Fibroblast of mammary gland (primary cell): ENCODE measurements at regions not wholly inside any gene's neighbourhood (a gene's known extent, or its start where the extent isn't known, plus 50 kb on each side); places are given as distances from the start of the nearest gene placed in this dataset.
A peak's percentile ranks its signal among the peaks of the same experiment; 100 is the strongest.

Experiments used
- DNase-seq: peaks from one replicate; pipeline ENCODE4 v3.0.0-alpha.2; 2010; ENCODE audit warnings: low read depth
- H3K4me3 ChIP-seq: 2 replicates; pipeline ENCODE4 v1.5.1; 2011; ENCODE audit warnings: low read depth, mild to moderate bottlenecking, low read length, moderate library complexity; ENCODE audit not compliant: control insufficient read depth
- TF ChIP-seq, protein P1 (sequence below): conservative IDR thresholded peaks from 2 replicates; pipeline ENCODE4 v1.5.1; 2011; ENCODE audit warnings: low read depth, low read length, inconsistent platforms; ENCODE audit not compliant: control insufficient read depth, insufficient read depth

DNA sequence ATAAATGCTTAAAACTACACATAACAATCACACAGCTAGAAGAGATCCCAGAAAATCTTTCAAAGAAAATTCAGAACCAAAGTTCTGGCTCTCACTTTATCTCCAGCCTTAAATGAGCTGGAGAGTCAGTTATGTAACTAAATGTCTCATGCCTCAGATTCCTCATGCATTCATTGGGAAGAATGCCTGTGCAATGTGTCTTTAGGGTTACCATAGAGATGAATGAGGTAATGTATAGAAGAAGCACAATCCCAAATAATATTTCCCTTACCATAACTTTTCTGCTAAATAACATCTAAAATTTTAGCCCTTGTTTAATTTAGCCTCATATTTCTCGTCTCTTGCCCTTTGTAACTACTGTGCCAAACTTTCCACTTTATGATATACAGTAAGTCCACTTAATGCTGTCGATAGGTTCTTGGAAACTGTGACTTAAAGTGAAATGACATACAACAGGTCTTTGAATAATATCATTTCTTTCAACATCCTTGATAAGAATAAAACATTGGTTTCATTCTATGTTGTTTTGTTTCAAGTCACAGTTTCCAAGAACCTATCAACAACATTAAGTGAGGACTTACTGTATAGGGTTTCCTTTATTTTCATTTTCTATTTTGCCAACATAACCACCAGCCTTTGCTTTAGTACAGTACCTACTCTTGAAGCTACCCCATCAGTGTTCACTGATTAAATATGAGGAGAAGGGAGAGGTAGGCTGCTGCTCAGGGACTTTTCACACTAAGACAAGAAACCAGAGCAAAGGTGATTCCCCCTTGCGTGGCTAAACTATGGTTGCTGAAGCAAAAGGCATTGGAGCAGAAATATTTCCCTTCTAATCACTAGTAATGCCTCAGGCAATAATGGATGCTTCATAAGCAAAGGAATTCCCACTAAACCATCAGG is 295.7 kb upstream of the PTGER4 start:
- peak; percentile 64 for DNase-seq
- TF ChIP-seq, protein P1, sequence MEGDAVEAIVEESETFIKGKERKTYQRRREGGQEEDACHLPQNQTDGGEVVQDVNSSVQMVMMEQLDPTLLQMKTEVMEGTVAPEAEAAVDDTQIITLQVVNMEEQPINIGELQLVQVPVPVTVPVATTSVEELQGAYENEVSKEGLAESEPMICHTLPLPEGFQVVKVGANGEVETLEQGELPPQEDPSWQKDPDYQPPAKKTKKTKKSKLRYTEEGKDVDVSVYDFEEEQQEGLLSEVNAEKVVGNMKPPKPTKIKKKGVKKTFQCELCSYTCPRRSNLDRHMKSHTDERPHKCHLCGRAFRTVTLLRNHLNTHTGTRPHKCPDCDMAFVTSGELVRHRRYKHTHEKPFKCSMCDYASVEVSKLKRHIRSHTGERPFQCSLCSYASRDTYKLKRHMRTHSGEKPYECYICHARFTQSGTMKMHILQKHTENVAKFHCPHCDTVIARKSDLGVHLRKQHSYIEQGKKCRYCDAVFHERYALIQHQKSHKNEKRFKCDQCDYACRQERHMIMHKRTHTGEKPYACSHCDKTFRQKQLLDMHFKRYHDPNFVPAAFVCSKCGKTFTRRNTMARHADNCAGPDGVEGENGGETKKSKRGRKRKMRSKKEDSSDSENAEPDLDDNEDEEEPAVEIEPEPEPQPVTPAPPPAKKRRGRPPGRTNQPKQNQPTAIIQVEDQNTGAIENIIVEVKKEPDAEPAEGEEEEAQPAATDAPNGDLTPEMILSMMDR: no peak
- H3K4me3 ChIP-seq: no peak overlapping the region

DNA sequence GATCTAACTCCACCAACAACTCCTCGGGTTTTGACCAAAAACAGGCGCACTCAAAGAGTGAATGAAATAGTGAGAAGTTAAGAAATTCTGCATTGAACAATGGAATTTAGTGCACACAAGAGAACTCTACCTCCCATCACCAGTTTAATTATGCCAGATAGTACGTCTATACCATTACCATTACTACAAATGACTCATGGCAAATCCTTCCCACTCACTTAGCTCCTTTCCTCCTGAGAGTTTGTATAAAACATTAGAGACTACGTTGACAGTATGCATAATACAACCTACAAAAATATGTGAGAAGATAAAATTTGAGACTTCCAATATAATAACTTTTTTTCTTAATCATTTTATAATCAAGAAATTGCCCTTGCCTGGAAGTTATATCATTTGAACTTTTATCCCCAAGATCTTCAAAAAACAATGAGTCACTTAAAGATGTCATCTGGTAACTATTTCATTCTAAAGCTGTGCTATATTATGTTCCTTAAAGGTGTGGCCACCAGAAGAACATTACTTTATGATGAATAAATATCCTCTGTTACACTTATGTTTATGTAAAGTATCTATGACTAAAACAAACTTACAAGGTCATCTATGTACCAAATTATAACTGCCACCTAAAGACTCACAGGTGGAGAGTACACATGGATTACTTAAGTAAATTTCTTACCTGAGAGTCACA is 297.9 kb upstream of the PTGER4 start:
- H3K4me3 ChIP-seq: no peak overlapping the region
- peak; percentile 64 for DNase-seq
- TF ChIP-seq, protein P1: no peak

DNA sequence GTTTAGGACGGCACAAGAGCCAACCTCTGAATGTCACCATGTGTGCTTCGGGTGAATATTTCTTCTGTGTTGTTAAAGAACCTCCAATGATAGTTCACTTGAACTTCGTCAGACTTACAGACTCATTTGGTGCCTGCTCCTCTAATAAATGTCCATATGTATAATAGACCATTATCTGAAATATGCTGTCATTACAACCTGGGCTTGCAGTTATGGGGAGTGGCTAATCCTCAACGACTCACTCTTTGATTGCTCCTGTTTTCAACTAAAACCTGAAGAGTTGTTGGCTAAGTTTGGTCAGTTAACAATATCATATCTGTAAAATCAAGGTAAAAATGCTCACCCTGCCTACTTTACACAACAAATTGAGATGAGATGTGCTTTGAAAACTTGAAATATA is 298.7 kb upstream of the PTGER4 start:
- TF ChIP-seq, protein P1: no peak
- no peak overlapping the region for H3K4me3 ChIP-seq
- no peak for DNase-seq

DNA sequence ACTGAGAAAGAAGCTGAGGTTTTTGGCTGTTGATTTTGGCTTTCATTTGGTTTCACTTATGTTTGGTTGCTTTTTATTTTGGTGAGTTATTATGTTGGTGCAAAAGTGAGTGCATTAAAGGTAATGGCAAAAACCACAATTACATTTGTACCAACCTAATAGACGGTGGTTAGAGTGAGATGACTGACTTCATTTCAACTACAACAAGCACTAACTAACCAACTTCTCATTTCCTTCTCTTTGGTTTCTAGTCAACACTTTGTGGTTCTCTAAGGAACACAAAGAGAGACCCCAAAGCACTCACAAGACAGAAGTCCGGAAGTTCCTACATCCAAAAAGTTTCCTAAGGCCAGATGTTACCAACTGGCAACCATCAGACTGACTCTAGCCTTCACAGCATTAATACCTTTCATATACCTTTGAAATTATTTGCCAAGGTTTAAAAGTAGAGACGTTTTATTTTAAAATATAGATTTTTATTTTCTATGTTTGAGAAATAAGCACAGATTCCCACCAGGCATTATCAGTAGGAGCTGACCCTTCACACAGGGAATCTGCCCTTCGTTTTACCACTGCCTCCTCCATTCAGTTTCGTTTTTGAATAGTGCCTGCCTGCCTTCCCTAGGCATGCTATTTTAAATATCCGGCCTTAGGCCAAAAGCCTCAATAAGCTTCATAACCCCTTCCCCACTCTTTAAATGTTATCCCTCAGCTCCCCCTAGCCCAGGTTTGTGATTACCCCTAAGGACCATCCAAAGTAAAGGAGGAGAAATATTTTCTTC is 301.1 kb upstream of the PTGER4 start:
- H3K4me3 ChIP-seq: no peak overlapping the region
- no peak for DNase-seq
- TF ChIP-seq, protein P1: no peak

DNA sequence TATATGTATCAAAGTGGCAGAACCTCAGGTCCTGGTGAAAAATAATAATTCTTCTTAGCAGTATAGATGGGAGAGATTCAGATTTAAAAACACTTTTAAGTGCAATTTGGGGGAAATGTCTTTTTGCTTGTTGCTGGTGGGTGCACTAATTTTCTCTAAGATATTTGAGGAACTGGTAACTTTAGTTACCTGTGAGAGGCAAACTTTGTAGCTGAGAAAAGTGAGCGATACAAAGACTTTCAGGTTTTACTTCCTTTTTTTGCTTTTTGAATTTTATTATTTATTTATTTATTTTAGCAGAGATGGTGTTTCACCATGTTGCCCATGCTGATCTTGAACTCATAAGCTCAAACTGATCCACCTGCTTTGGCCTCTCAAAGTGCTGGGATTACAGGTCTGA is 303.1 kb upstream of the PTGER4 start:
- no peak overlapping the region for H3K4me3 ChIP-seq
- DNase-seq: no peak
- TF ChIP-seq, protein P1: no peak

DNA sequence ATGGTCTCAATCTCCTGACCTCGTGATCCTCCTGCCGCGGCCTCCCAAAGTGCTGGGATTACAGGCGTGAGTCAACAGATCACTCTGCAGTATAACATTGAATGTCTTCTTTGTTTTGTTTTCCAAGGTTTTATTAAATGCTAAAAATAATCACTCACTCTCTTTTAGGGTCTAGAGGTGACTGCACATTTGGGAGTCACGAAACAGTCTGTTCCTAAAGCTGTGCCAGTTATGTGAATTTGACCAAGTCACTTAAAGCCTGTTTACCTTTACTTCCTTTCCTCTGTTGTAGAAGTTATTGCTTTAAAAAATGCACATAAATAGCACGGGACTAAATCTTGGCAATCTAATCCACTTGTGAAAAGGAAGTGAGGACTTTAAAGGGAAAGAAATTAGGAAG is 304.9 kb upstream of the PTGER4 start:
- TF ChIP-seq, protein P1: no peak
- no peak overlapping the region for H3K4me3 ChIP-seq
- peak; percentile 12 for DNase-seq
